Cardiac fibroblast (primary cell): ENCODE measurements at regions not wholly inside any gene's neighbourhood (a gene's known extent, or its start where the extent isn't known, plus 50 kb on each side); places are given as distances from the start of the nearest gene placed in this dataset.

ENCODE experiments used
- DNase-seq, 2 donors: peaks; one replicate each; pipeline versions ENCODE4 v3.0.0 to v3.0.0-alpha.2; 2010; ENCODE audit warnings: low read depth in 2 of 2
- H3K4me3 ChIP-seq, 2 donors: replicated peaks in 1 of 2; 1 replicate in 1 of 2; 2 replicates in 1 of 2; pipeline ENCODE4 v1.5.1; 2011; ENCODE audit warnings: low read depth in 2 of 2, low read length in 2 of 2, mild to moderate bottlenecking in 2 of 2, moderate library complexity in 1 of 2
- TF ChIP-seq, protein P1 (sequence below): IDR thresholded peaks from one replicate; pipeline ENCODE4 v1.5.1; 2011; ENCODE audit warnings: low read depth, mild to moderate bottlenecking, low read length, inconsistent platforms

DNA sequence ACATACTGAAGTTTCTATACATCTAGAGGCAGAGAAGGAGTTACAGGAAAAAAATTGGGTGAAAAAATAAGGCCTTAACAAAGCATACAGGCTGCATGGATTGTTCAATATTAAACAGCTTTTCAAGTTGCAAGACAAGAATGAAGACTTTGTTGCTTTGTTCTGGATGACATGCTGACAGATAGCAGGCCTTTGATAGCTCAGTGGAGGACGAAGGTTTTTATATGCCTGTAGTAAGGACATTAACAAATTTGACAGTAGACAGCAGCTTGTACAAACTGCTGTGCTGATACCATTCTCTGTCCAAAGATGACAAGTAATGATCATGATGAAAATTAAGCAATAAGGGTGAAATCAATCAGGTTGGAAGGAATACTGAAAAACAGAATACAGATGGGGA lies 309.9 kb downstream of the NKX6-1 start:
- TF ChIP-seq, protein P1, sequence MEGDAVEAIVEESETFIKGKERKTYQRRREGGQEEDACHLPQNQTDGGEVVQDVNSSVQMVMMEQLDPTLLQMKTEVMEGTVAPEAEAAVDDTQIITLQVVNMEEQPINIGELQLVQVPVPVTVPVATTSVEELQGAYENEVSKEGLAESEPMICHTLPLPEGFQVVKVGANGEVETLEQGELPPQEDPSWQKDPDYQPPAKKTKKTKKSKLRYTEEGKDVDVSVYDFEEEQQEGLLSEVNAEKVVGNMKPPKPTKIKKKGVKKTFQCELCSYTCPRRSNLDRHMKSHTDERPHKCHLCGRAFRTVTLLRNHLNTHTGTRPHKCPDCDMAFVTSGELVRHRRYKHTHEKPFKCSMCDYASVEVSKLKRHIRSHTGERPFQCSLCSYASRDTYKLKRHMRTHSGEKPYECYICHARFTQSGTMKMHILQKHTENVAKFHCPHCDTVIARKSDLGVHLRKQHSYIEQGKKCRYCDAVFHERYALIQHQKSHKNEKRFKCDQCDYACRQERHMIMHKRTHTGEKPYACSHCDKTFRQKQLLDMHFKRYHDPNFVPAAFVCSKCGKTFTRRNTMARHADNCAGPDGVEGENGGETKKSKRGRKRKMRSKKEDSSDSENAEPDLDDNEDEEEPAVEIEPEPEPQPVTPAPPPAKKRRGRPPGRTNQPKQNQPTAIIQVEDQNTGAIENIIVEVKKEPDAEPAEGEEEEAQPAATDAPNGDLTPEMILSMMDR: no peak

DNA sequence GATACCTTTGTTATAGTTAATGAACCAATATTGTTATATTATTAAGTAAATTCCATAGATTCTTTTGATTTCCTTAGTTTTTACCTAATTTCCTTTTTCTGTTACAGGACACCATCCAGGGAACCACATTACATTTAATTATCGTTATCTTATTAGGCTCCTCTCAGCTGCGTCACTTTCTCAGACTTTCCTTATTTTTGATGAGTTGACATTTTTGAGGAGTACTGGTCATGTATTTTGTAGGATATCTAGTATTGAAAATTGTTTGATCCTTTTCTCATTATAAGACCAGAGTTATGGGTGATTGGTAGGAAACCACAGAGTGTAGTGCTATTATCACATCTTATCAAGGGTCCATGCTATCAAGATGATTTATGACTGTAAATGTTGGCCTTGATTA lies 319.7 kb downstream of the NKX6-1 start:
- DNase-seq: no peak
- H3K4me3 ChIP-seq: no peak overlapping the region
- TF ChIP-seq, protein P1: no peak

More for the DNA sequence above, 309.9 kb downstream of the NKX6-1 start:
- H3K4me3 ChIP-seq: no peak overlapping the region
- no peak for DNase-seq

DNA sequence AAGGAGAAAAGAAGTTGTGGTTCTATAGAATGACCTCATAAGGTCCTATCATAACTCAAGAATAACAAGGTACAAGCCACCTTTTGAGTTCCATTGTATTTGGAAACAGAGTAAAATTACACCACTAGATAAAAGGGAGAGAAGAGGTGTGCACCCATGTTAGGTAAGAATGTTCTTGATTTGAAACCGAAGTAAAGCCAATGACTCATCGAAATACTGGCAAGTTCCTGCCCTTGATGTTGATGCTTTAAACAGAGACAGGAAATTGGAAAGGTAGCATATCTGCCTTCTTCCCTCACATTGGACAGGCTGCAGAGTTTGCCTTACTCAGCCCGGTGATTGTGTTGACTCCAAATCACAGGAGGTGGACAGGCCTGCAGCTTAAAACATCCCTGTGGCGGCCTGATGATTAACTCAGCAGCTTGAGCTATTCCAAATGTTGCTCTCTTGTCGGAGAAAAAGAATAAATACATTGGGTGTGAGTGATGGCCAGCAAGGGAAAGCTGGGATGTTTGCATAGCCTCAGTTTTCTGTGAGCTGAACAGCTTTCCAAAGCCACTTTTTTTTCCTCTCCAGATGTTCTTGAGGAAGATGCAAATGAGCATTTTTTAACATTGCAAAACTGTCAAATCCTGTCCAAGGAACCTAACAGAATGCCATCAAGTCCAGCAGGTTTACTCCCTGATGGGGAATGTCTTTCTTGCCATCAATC lies 321.1 kb downstream of the NKX6-1 start:
- TF ChIP-seq, protein P1: no peak
- no peak overlapping the region for H3K4me3 ChIP-seq
- DNase-seq: no peak

DNA sequence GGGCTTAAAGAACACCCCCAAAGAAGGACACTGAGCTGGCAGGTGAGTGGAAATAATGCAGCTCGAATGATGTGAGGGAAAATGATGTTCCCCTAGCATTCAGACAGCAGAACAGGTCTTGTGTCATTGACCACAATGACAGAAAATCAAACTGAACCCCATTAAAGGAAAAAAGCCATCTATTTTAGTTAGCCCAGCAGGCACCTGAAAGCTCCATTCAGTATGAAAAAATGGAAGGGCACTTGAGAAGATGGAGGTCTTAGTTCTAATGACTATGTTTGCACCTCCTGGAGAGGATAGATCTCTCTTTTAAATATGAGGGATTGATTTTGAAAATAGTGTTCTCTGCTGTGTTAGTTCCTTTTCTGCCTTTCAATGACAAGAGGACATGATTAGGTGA lies 323.1 kb downstream of the NKX6-1 start:
- DNase-seq: no peak
- H3K4me3 ChIP-seq: no peak overlapping the region
- TF ChIP-seq, protein P1: no peak

DNA sequence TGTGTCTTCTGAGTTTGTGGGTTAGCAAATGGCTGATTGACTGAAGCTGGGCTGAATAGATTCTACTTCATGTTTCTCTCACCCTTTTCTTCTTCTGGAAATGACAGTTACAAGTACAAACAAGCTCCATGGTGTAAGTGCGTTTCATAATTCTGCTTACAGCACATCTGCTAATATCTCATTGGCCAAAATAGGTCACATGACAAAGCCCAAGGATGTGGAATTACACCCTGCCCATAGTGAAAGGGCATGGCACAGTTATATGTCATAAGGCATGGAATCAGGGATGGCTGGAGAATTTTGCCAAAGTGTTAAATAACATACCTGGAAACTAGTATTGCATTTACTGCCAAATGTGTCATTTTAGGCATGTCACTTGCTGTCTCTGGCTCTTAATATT lies 327.2 kb downstream of the NKX6-1 start:
- H3K4me3 ChIP-seq: no peak overlapping the region
- no peak for DNase-seq
- TF ChIP-seq, protein P1: no peak

DNA sequence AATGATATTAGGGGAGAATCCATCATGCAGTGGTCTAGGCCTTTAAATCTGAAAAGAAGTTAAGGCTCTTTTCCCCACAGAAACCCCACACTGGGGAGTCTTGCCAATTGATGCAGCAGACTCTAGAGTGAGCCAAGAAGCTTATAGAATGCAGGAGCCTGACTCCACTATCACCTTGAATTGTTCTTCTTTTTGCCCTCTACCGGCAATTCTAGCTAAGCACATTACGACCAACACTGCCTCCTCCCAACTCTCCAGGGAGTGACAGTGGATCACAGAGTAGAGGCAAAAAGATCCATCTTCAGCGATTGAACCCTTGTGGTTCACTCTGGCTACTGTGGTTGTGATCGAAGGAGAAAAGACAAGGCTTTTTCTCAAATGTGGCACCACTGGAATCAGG lies 331.5 kb downstream of the NKX6-1 start:
- no peak for DNase-seq
- TF ChIP-seq, protein P1: no peak
- H3K4me3 ChIP-seq: no peak overlapping the region

DNA sequence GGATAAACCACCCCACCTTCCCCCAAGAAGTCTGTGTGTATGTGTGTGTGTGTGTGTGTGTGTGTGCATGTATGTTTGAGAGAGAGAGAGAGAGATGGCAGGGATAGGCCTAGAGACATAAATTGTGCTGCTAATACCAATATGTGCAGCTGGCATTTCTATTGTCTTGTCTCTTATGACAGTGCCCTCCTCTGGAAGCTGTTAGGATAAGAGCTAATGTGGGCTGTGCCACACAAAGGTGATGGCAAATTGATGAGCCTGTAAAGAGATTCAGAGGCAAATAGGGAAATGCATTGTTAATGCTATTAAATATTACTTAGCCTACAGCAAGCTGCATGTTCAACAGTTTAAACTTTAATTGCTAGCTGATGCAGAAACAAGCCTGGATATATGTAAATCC lies 332.0 kb downstream of the NKX6-1 start:
- no peak overlapping the region for H3K4me3 ChIP-seq
- no peak for DNase-seq
- TF ChIP-seq, protein P1: no peak
